ENCODE measurements at regions not wholly inside any gene's neighbourhood (a gene's known extent, or its start where the extent isn't known, plus 50 kb on each side); places are given as distances from the start of the nearest gene placed in this dataset.

DNA sequence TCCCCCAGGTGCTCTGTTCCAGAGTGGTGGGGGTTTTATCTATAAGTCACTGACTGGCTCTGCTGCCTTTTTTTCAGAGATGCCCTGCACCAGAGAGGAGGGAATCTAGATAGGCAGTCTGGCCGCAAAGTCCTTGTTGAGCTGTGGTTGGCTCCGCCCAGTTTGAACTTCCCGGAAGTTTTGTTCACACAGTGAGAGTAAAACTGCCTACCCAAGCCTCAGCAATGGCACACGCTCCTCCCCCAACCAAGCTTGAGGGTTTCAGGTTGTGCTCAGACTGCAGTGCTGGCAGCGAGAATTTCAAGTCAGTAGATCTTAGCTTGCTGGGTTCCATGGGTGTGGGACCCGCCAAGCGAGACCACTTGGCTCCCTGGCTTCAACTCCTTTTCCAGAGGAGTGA is 1428.6 kb downstream of the MAT2B start:
- Histone ChIP-seq H3K4me3 (no peak overlapping the region), H3K27ac (no peak overlapping the region), H3K36me3 (no peaks in the 10 kb centered on the region), H3K27me3 (replicated peaks in 1 of 7) (no peaks in the 10 kb centered on the region), H3K4me1 (no peaks in the 10 kb centered on the region), H3K9me3 (peaks cover 0 to 42% (median 19%) of the 10 kb centered on the region in 8 donors)
- DNase-seq: no peak
- intact Hi-C loops (cut with DNase I; ENCODE audit: low total_unique reads): no loop called here
- 90 to 95% (median 92%) methylated on average over 7 of the region's 7 CpGs for WGBS, 5 donors
- TF ChIP-seq POLR2A (IDR thresholded peaks at IDR 0.05): no peak

DNA sequence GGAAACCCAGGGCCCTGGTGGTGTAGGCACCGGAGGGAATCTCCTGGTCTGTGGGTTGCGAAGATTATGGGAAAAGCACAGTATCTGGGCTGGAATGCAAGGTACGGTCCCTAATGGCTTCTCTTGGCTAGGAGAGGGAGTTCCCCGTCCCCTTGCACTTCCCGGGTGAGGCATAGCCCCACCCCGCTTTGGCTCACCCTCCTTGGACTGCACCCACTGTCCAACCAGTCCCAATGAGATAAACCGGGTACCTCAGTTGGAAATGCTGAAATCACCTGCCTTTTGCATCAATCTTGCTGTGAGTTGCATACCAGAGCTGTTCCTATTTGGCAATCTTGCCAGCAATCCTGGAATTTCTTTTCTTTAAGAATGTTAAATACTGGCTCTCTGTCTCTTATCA is 1429.1 kb downstream of the MAT2B start:
- no peak for DNase-seq
- intact Hi-C loops (cut with DNase I; ENCODE audit: low total_unique reads): no loop called here
- Histone ChIP-seq H3K4me3 (no peak overlapping the region), H3K27me3 (replicated peaks in 1 of 7) (no peaks in the 10 kb centered on the region), H3K4me1 (no peaks in the 10 kb centered on the region), H3K27ac (no peak overlapping the region), H3K9me3 (peaks cover 0 to 38% (median 16%) of the 10 kb centered on the region in 8 donors), H3K36me3 (no peaks in the 10 kb centered on the region)
- TF ChIP-seq POLR2AphosphoS5 (IDR thresholded peaks at IDR 0.05) (no peak), POLR2A (IDR thresholded peaks at IDR 0.05) (no peak), CTCF (IDR thresholded peaks at IDR 0.05 in 8 of 11, conservative IDR thresholded peaks at IDR 0.05 in 3 of 11) (no peak)
- 75 to 91% (median 83%) methylated on average over 7 of the region's 7 CpGs for WGBS, 5 donors

DNA sequence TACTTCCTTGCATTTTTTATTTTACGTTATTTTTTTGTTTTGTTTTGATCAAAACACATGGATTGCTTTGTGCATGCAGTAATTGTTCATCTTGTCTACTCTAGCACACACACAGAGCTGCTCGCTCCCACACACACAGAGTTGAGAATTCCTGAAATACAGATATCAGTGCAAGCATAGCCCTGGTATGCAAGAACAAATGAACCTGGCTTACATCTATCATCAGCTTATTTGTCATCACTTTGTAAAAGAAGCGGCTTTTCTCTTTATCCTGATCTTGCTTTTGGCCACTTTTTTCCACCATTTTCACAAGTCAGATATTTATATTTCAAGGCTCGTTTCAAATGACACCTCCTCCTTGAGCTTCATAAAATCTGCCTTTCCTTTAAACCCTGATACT is 1435.7 kb downstream of the MAT2B start:
- intact Hi-C loops (cut with DNase I; ENCODE audit: low total_unique reads): no loop called here
- TF ChIP-seq CTCF (IDR thresholded peaks at IDR 0.05 in 8 of 11, conservative IDR thresholded peaks at IDR 0.05 in 3 of 11) (no peak), POLR2AphosphoS5 (IDR thresholded peaks at IDR 0.05) (no peak), POLR2A (IDR thresholded peaks at IDR 0.05) (no peak)

GRCh38 chr5:164950927-164951326 is 1445.5 kb downstream of the MAT2B start:
- no peak for DNase-seq
- peaks cover 0 to 3% (median 0%) of the 10 kb centered on the region in 8 donors for H3K9me3 ChIP-seq
- H3K36me3 ChIP-seq: no peaks in the 10 kb centered on the region
- TF ChIP-seq CTCF (IDR thresholded peaks at IDR 0.05 in 8 of 11, conservative IDR thresholded peaks at IDR 0.05 in 3 of 11): no peak
- TF ChIP-seq POLR2A (IDR thresholded peaks at IDR 0.05): no peak
- no peak for TF ChIP-seq POLR2AphosphoS5 (IDR thresholded peaks at IDR 0.05)
- H3K4me1 ChIP-seq: no peaks in the 10 kb centered on the region
- H3K27me3 ChIP-seq (replicated peaks in 1 of 7): no peaks in the 10 kb centered on the region
- 82 to 91% (median 85%) methylated on average over 3 of the region's 3 CpGs for WGBS, 5 donors
- intact Hi-C loops (cut with DNase I; ENCODE audit: low total_unique reads): no loop called here
- no peak overlapping the region for H3K4me3 ChIP-seq
- no peak overlapping the region for H3K27ac ChIP-seq

More for the DNA sequence above, 1435.7 kb downstream of the MAT2B start:
- H3K4me1 ChIP-seq: no peaks in the 10 kb centered on the region
- H3K9me3 ChIP-seq: peaks cover 0 to 7% (median 0%) of the 10 kb centered on the region in 8 donors
- no peaks in the 10 kb centered on the region for H3K36me3 ChIP-seq
- H3K4me3 ChIP-seq: no peak overlapping the region
- no peaks in the 10 kb centered on the region for H3K27me3 ChIP-seq (replicated peaks in 1 of 7)
- 59 to 82% (median 71%) methylated on average over 4 of the region's 4 CpGs for WGBS, 5 donors
- no peak overlapping the region for H3K27ac ChIP-seq
- no peak for DNase-seq

DNA sequence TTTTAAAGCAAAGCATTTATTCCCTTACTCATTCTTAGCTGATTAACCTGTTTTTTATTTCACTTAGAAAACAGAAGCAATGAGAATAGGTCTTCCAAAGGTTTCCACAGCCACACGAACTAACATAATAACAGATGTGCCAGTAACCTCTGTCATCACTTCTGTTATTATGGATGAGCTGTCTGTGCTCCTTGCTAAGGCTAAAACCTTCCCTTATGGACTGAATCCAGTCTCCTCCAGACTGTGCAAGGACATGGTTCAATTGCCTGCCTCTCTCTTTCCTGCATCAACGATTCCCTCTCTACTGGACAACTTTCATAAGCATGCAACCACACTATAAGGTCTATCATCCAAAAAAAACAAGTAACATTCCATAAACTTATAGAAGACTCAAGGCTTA is 1446.2 kb downstream of the MAT2B start:
- peaks cover 0 to 3% (median 0%) of the 10 kb centered on the region in 8 donors for H3K9me3 ChIP-seq
- H3K27ac ChIP-seq: no peak overlapping the region
- intact Hi-C loops (cut with DNase I; ENCODE audit: low total_unique reads): no loop called here
- H3K27me3 ChIP-seq (replicated peaks in 1 of 7): no peaks in the 10 kb centered on the region
- 52 to 76% (median 61%) methylated on average over 2 of the region's 2 CpGs for WGBS, 5 donors
- H3K4me3 ChIP-seq: no peak overlapping the region
- no peaks in the 10 kb centered on the region for H3K4me1 ChIP-seq
- H3K36me3 ChIP-seq: no peaks in the 10 kb centered on the region
- no peak for DNase-seq
- no peak for TF ChIP-seq POLR2AphosphoS5 (IDR thresholded peaks at IDR 0.05)
- no peak for TF ChIP-seq POLR2A (IDR thresholded peaks at IDR 0.05)
- TF ChIP-seq CTCF (IDR thresholded peaks at IDR 0.05 in 8 of 11, conservative IDR thresholded peaks at IDR 0.05 in 3 of 11): no peak
